Suprapubic skin (tissue), 4 donors: ENCODE measurements at regions not wholly inside any gene's neighbourhood (a gene's known extent, or its start where the extent isn't known, plus 50 kb on each side); places are given as distances from the start of the nearest gene placed in this dataset.

Experiments used
- DNase-seq, 2 donors: peaks; one replicate each; pipeline ENCODE4 v3.0.0-alpha.2; 2019; ENCODE audit warnings: low spot score in 2 of 2
- H3K27ac ChIP-seq: fragments of 200-600 bp; sonication (generic); one replicate; pipeline ENCODE4 v1.5.1; 2019
- H3K27me3 ChIP-seq: fragments of 200-600 bp; sonication (generic); one replicate; pipeline ENCODE4 v1.5.1; 2019
- H3K36me3 ChIP-seq: fragments of 200-600 bp; sonication (generic); one replicate; pipeline ENCODE4 v1.5.1; 2019
- H3K4me1 ChIP-seq: fragments of 200-600 bp; sonication (generic); one replicate; pipeline ENCODE4 v1.5.1; 2019
- H3K4me3 ChIP-seq: fragments of 200-600 bp; sonication (generic); one replicate; pipeline ENCODE4 v1.5.1; 2019; ENCODE audit warnings: mild to moderate bottlenecking
- H3K9me3 ChIP-seq: fragments of 200-600 bp; sonication (generic); one replicate; pipeline ENCODE4 v1.5.1; 2019
- EP300 ChIP-seq: sonication (generic); formaldehyde crosslinking; IDR thresholded peaks from one replicate; pipeline ENCODE4 v1.6.1; 2017; ENCODE audit warnings: antibody characterized with exemption
- POLR2A ChIP-seq, 2 donors: fragments of 450-650 bp; IDR thresholded peaks; one replicate each; pipeline ENCODE4 v1.6.1; 2017; ENCODE audit warnings: antibody characterized with exemption in 2 of 2, mild to moderate bottlenecking in 2 of 2, moderate library complexity in 2 of 2
- POLR2AphosphoS5 ChIP-seq, 3 donors: sonication (generic); formaldehyde crosslinking; IDR thresholded peaks; one replicate each; pipeline ENCODE4 v1.6.1; 2017; ENCODE audit warnings: antibody characterized with exemption in 3 of 3
- WGBS: methylation state at CpG from one replicate; pipeline ENCODE4 v1.1.5; 2018; 5-methylcytosine and 5-hydroxymethylcytosine counted together
- TF ChIP-seq, protein P1 (sequence below), 2 donors: fragments of 200-600 bp in 1 of 2; fragments of 450-650 bp in 1 of 2; sonication (generic) in 1 of 2; IDR thresholded peaks; one replicate each; pipeline ENCODE4 v1.5.1; 2016 to 2019; ENCODE audit warnings: antibody characterized with exemption in 2 of 2, mild to moderate bottlenecking in 1 of 2, moderate library complexity in 1 of 2

- no peak overlapping the region for H3K27ac ChIP-seq
- no peak for DNase-seq
- no peaks in the 10 kb centered on the region for H3K9me3 ChIP-seq
- H3K4me3 ChIP-seq = no peak overlapping the region
- no peaks in the 10 kb centered on the region for H3K27me3 ChIP-seq
- no peaks in the 10 kb centered on the region for H3K36me3 ChIP-seq
- 100% methylated on average over 1 of the region's 1 CpG for WGBS
- TF ChIP-seq, protein P1, sequence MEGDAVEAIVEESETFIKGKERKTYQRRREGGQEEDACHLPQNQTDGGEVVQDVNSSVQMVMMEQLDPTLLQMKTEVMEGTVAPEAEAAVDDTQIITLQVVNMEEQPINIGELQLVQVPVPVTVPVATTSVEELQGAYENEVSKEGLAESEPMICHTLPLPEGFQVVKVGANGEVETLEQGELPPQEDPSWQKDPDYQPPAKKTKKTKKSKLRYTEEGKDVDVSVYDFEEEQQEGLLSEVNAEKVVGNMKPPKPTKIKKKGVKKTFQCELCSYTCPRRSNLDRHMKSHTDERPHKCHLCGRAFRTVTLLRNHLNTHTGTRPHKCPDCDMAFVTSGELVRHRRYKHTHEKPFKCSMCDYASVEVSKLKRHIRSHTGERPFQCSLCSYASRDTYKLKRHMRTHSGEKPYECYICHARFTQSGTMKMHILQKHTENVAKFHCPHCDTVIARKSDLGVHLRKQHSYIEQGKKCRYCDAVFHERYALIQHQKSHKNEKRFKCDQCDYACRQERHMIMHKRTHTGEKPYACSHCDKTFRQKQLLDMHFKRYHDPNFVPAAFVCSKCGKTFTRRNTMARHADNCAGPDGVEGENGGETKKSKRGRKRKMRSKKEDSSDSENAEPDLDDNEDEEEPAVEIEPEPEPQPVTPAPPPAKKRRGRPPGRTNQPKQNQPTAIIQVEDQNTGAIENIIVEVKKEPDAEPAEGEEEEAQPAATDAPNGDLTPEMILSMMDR (IDR thresholded peaks at IDR 0.05) = no peak
- no peak for TF ChIP-seq EP300
- TF ChIP-seq POLR2A (IDR thresholded peaks at IDR 0.05) = no peak
- TF ChIP-seq POLR2AphosphoS5 (IDR thresholded peaks at IDR 0.05) = no peak
- no peaks in the 10 kb centered on the region for H3K4me1 ChIP-seq
These were observed 184.6 kb upstream of the PZP start for GRCh38 chr12:9392842-9393241.

DNA sequence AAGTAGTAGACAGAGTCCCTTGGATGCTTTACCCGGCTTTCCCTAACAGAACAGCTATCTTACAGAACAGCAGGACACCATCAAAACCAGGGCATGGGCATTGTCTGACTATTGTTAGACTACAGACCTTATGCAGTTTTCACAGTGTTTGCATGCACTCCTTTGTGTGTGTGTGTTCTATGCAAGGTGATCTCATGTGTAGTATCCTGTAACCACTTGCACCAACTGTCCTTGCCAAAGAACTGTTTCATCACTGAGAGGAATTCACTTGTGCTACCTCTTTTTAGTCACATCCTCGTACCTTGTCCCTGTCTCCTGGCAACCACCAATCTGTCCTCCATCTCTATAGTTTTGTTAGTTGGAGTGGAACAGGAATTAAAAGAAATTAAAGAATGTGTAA, 183.6 kb upstream of the PZP start:
- DNase-seq = no peak
- Histone ChIP-seq H3K27me3 (no peaks in the 10 kb centered on the region), H3K36me3 (no peaks in the 10 kb centered on the region), H3K4me3 (no peak overlapping the region), H3K27ac (no peak overlapping the region), H3K4me1 (no peaks in the 10 kb centered on the region), H3K9me3 (no peaks in the 10 kb centered on the region)
- TF ChIP-seq EP300 (no peak), POLR2A (IDR thresholded peaks at IDR 0.05) (no peak), POLR2AphosphoS5 (IDR thresholded peaks at IDR 0.05) (no peak)
- TF ChIP-seq, protein P1 (IDR thresholded peaks at IDR 0.05) = no peak
- WGBS = 66% methylated on average over 2 of the region's 2 CpGs

- Histone ChIP-seq H3K27me3 (no peaks in the 10 kb centered on the region), H3K9me3 (no peaks in the 10 kb centered on the region), H3K27ac (no peak overlapping the region), H3K36me3 (no peaks in the 10 kb centered on the region), H3K4me1 (no peaks in the 10 kb centered on the region), H3K4me3 (no peak overlapping the region)
- TF ChIP-seq, protein P1 (IDR thresholded peaks at IDR 0.05) = no peak
- no peak for TF ChIP-seq POLR2A (IDR thresholded peaks at IDR 0.05)
- no peak for TF ChIP-seq EP300
- no peak for TF ChIP-seq POLR2AphosphoS5 (IDR thresholded peaks at IDR 0.05)
- 52% methylated on average over 3 of the region's 3 CpGs for WGBS
- no peak for DNase-seq
These were observed 182.6 kb upstream of the PZP start for GRCh38 chr12:9390761-9391160.

DNA sequence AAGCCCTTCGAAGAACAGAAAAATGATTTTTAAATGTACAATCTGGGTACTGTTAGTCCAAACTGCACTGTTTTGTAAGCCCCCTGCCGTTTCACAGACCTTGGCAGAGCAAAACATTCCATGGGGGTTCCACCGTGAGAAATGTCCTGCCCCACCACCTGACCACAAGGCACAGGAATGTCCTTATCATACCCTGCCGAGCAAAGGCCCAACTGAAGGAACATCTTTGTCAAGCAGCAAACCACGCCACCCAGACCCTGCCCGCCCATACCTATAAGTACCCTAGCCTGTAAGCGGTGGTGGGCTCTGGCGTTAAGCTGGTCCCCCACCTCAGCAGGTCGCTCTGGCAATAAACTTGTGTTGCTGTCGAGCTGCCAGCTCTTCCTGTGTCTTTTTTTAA, 181.6 kb upstream of the PZP start:
- no peak for DNase-seq
- no peaks in the 10 kb centered on the region for H3K27me3 ChIP-seq
- no peak overlapping the region for H3K27ac ChIP-seq
- no peaks in the 10 kb centered on the region for H3K36me3 ChIP-seq
- WGBS = 82% methylated on average over 10 of the region's 10 CpGs
- H3K4me3 ChIP-seq = no peak overlapping the region
- H3K9me3 ChIP-seq = no peaks in the 10 kb centered on the region
- TF ChIP-seq, protein P1 (IDR thresholded peaks at IDR 0.05) = no peak
- TF ChIP-seq POLR2A (IDR thresholded peaks at IDR 0.05) (no peak), POLR2AphosphoS5 (IDR thresholded peaks at IDR 0.05) (no peak)
- H3K4me1 ChIP-seq = no peaks in the 10 kb centered on the region

GRCh38 chr12:9388379-9388778, 180.2 kb upstream of the PZP start:
- Histone ChIP-seq H3K27ac (no peak overlapping the region), H3K4me1 (no peaks in the 10 kb centered on the region), H3K9me3 (no peaks in the 10 kb centered on the region), H3K4me3 (no peak overlapping the region), H3K27me3 (no peaks in the 10 kb centered on the region), H3K36me3 (no peaks in the 10 kb centered on the region)
- TF ChIP-seq, protein P1 (IDR thresholded peaks at IDR 0.05) = no peak
- TF ChIP-seq EP300 (no peak), POLR2A (IDR thresholded peaks at IDR 0.05) (no peak), POLR2AphosphoS5 (IDR thresholded peaks at IDR 0.05) (no peak)
- DNase-seq = no peak
- WGBS = 86% methylated on average over 8 of the region's 8 CpGs
